ENCODE measurements at regions not wholly inside any gene's neighbourhood (a gene's known extent, or its start where the extent isn't known, plus 50 kb on each side); places are given as distances from the start of the nearest gene placed in this dataset.
"Not testable (repeated sequence)": the region's sequence is repeated elsewhere in the genome, so short reads cannot be mapped to it uniquely, and the experiment has no call there.

GRCh38 chr13:50200569-50200968, 185.3 kb downstream of the KCNRG start:
- no peak for DNase-seq

GRCh38 chr13:50200988-50201387, 185.7 kb downstream of the KCNRG start:
- DNase-seq: no peak

DNA sequence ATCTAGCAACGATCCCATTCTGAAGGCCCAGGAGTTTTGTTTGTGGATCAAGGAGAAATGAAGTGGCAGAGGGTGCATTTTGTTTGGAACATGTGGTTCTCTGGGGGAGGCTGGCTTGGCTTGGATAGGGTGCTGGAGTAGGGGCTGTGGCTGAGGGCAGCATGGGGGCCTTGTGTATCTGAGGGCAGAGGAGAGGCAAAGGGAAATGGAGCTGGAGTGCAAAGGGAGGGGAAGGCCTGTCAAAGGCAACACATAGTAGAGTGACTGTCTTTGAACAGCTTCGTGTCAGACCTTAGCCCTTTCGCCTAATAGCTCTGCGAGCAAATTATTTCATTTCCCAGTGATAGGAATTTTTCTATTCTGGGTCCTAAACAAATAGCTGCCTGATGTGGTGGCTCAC, 187.2 kb downstream of the KCNRG start:
- DNase-seq: no peak

DNA sequence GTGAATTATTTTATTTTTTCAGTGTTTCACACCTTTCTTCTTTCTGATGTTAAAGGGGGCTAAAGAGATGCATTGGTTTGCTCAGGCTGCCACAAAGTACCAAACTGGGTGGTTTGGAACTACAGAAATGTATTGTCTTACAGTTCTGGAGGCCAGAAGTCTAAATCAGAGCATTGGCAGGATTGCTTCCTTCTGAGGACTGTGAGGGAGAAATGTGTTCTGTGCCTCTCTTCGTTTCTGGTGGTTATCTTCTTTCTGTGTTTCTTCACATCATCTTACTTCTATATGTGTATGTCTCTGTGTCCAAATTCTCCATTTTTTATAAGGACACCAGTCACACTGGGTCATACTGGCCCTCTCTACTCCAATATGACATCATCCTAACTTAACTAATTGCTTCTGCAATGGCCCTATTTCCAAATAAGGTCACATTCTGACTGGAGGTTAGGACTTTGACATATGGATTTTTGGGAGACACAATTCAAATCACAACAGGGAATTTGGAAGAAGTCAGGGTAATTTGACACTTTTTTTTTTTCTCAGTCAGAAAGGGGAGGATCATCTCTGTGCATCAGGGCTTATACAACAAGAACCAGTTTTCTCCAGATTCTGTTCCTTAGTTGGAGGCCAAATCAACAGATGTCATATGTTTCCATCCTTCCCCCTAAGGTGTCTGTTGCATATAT, 188.2 kb downstream of the KCNRG start:
- DNase-seq: no peak

- DNase-seq: no peak
These were observed 190.3 kb downstream of the KCNRG start for GRCh38 chr13:50205581-50205980.

DNA sequence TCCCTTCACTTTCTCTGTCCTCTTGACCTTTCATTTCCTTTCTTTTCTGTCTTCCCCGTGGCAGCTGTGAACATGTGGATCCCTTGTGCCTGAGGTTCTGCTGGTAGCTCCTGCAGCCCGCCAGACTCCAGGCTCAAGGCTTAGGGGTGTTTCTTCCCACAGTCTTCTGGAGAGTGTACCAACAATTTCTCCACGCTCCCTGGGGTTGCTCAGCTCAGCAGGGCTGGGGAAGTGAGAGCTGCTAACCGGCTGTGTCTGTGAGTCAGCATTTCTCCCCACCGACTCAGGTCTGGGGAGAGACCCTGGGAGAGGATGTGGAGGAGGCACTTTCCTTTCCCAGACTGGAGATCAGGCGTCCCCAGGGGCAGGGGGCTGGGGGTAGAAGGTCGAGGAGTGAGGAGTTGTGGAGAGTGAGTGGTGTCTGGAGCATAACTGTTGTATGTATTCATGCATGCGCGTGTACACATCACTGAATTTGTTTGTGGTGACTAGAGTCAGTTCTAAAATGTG, 193.6 kb downstream of the KCNRG start:
- peak; percentile 53 for DNase-seq

DNA sequence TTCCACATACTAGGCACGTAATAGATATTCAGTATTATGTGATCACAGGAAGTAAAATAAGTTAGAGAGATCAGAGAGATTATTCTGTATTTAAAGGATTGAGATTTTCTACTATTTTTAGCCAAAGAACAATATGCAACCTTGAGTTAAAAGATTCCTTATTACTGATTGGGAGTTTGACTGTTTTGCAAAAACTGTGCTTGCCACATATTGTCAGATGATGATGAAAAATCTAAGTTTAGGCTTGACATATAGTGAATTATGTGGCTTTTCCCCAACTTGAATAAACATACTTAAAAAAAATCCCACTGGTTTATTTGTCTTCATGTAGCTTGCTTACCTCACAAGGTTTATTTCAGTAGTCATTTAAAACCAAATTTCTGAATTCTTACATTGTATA, 194.4 kb downstream of the KCNRG start:
- DNase-seq: no peak

GRCh38 chr13:50213526-50213925, 198.3 kb downstream of the KCNRG start:
- DNase-seq: no peak

GRCh38 chr13:50214514-50214913, 199.3 kb downstream of the KCNRG start:
- DNase-seq: no peak

- DNase-seq: no peak
These were observed 200.2 kb downstream of the KCNRG start for GRCh38 chr13:50215399-50215798.

GRCh38 chr13:50219743-50220142, 204.5 kb downstream of the KCNRG start:
- no peak for DNase-seq

DNA sequence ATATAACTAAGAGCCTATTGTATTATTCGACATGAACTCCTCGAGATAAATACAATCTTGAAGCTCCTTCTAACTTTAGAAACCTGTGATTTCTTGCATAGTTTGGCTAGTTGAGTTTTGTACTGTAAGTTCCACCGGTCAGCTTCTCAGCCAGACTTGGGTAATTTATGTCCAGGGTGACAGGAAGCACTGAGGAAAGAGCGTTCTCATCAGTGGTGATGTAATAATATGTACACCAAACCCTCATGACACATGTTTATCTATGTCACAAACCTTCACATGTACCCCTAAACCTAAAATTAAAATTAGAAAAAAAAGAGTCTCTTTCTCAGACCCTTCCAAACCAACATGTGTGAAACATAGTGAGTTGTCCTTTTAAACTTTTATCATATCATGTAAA, 205.7 kb downstream of the KCNRG start:
- DNase-seq: no peak

GRCh38 chr13:50222569-50223332, 207.5 kb downstream of the KCNRG start:
- peak; percentile 76 for DNase-seq

DNA sequence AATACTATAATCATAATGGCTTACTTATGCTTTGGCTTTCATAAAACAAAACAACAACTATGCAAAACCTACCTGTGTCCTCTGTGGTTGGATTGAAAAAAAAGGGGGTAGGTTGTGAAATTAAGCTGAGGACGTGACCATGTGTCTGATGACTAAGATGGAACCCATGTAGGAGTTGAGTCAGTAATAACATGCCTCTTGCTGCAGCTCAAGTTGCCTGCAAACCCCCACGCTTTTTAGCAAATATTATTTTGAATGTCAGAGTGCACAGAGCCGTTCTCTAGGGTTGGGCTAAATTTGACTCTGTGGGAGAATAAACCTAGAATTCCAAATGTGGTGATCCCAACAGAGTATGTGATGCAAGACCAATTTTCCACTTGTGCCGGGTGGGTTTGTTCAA, 209.3 kb downstream of the KCNRG start:
- no peak for DNase-seq

GRCh38 chr13:50225193-50226155, 210.2 kb downstream of the KCNRG start:
- DNase-seq: no peak

- no peak for DNase-seq
These were observed 211.4 kb downstream of the KCNRG start for GRCh38 chr13:50226515-50227155.

DNA sequence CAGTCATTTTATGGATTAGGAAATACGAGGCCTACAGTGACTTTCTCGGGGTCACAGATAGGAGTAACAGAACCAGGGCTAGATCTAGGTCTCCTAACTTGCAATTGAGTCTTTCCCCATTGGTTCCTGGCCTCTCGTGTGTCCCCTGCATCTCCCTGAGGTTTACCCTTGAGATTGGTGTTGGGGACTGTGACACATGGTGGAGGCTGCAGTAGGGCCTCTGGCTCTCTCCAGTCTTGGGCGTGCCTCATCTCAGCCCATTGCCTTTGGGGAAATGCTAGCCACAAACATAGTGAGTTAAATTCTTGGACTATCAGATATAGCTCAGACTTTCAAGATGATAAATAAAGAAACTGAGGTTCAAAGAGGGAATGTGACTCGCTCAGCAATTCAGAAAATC, 212.1 kb downstream of the KCNRG start:
- DNase-seq: no peak

DNA sequence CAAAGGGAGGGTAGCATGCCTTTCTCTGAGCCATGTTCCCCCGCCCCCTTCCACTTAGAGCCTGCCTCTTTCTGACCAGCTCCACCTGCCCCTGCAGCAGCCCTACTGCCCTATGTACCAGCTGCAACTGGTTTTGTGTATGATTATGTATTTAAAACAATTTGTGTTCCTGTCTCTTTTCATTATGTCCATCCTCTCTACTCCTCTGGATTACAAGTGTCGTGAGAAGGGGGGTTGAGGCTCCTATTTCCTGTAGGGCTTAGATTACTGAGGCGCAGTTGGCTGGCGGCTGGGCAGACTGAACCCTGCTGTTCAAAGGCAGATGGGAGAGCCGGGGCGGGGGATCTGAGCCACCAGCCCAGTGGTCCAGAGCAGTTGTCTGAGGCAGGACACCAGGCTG, 213.3 kb downstream of the KCNRG start:
- no peak for DNase-seq

- DNase-seq: no peak
These were observed 214.9 kb downstream of the KCNRG start for GRCh38 chr13:50229960-50230661.

DNA sequence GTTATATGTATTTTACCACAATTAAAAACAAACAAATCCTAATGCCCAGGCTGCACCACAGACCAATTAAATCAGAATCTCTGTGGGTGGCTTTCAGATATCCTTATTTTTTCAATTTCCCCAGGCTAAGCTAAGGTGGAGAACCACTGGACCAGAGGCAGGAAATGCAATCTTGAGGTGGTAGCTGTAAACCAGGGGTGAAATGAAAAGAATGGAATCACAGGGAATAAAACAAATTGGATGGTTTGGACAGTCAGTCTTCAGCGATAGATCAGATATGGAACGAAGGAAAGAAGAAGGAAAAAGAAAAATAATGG, 215.4 kb downstream of the KCNRG start:
- DNase-seq: no peak

DNA sequence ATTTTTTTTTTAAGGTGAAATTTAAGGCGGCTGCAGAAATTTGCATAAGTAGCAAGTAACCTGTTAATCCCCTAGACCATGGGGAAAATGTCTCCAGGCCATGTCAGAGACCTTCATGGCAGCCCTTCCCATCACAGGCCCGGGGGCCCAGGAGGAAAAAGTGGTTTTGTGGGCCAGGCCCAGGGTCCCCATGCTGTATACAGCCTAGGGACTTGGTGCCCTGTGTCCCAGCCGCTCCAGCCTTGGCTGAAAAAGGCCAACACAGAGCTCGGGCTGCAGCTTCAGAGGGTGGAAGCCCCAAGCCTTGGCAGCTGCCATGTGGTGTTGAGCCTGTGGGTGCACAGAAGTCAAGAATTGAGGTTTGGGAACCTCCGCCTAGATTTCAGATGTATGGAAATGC, 218.3 kb downstream of the KCNRG start:
- not testable (repeated sequence) for DNase-seq
